HG03066 (cell line): ENCODE measurements at regions not wholly inside any gene's neighbourhood (a gene's known extent, or its start where the extent isn't known, plus 50 kb on each side); places are given as distances from the start of the nearest gene placed in this dataset.

Experiments
- ATAC-seq: cut with Tn5 transposase; IDR thresholded peaks from one replicate; pipeline ENCODE4 v1.9.1; 2021; ENCODE audit warnings: low read depth; ENCODE audit not compliant: unreplicated experiment

DNA sequence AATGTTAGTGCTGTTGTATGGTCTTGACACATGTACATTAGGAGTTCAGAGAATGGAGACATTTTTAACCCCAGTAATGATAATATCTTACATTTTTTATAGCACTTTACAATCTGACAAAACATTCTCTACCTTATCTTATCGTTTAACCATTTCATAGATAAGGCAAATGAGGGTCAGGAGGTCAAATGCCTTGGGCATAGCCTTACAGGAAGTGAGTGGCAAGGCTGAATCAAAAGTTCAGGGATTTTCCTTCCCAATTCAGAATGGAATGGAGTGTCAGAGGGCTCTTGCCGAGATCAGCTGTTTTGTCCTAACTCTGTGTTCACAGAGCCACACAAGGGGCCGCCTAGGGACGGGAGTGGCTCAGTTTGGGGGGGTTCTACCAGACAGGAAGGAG is 57.6 kb upstream of the AK4 start:
- ATAC-seq: no peak

- no peak for ATAC-seq
These were observed 55.3 kb upstream of the AK4 start for GRCh38 chr1:65092691-65093090.

- ATAC-seq: no peak
These were observed 50.9 kb upstream of the AK4 start for GRCh38 chr1:65097076-65097475.
